ENCODE measurements at regions not wholly inside any gene's neighbourhood (a gene's known extent, or its start where the extent isn't known, plus 50 kb on each side); places are given as distances from the start of the nearest gene placed in this dataset.
A peak's percentile ranks its signal among the peaks of the same experiment; 100 is the strongest.

GRCh38 chr12:67827820-67828383 lies 161.3 kb upstream of the IFNG-AS1 start:
- H3K4me2 ChIP-seq: peak overlapping the region; percentile 69
- no peaks in the 10 kb centered on the region for H3K79me2 ChIP-seq
- TF ChIP-seq, protein P1, sequence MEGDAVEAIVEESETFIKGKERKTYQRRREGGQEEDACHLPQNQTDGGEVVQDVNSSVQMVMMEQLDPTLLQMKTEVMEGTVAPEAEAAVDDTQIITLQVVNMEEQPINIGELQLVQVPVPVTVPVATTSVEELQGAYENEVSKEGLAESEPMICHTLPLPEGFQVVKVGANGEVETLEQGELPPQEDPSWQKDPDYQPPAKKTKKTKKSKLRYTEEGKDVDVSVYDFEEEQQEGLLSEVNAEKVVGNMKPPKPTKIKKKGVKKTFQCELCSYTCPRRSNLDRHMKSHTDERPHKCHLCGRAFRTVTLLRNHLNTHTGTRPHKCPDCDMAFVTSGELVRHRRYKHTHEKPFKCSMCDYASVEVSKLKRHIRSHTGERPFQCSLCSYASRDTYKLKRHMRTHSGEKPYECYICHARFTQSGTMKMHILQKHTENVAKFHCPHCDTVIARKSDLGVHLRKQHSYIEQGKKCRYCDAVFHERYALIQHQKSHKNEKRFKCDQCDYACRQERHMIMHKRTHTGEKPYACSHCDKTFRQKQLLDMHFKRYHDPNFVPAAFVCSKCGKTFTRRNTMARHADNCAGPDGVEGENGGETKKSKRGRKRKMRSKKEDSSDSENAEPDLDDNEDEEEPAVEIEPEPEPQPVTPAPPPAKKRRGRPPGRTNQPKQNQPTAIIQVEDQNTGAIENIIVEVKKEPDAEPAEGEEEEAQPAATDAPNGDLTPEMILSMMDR (IDR thresholded peaks at IDR 0.05; ENCODE audit: poor library complexity): no peak
- TF ChIP-seq EZH2 (IDR thresholded peaks at IDR 0.05; ENCODE audit: borderline replicate concordance) (no peak), EZH2phosphoT487 (IDR thresholded peaks at IDR 0.05; ENCODE audit: low read depth, severe bottlenecking, unreplicated experiment) (no peak)

DNA sequence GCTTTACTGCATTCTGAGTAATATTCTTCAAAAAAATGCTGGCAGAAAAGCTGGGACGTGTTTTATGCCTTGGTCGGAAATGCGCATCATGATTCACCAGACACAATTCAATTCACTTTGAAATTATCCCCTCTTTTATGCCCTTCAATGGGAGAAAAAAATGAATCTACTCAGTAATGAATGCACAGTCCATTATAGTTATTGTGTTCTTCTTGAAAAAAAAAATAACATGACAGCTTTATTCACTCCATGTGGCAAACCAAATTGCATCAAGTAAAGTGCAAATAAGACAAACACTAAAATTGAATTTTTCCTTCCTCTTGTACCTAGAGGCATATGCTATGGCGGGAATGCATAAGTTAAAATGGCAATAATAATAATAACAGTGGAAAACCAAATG lies 159.4 kb upstream of the IFNG-AS1 start:
- H3K27me3 ChIP-seq: no peaks in the 10 kb centered on the region
- no peaks in the 10 kb centered on the region for H3K9me2 ChIP-seq (replicated peaks; ENCODE audit: insufficient read depth)
- H3K4me2 ChIP-seq: no peak overlapping the region
- H3K27ac ChIP-seq: no peak overlapping the region
- no peak overlapping the region for H3K4me3 ChIP-seq
- no peaks in the 10 kb centered on the region for H4K20me1 ChIP-seq (ENCODE audit: insufficient read depth, poor library complexity, severe bottlenecking)
- peaks cover 16% of the 10 kb centered on the region for H3K4me1 ChIP-seq (ENCODE audit: insufficient read depth)
- TF ChIP-seq EZH2 (IDR thresholded peaks at IDR 0.05; ENCODE audit: borderline replicate concordance): no peak
- TF ChIP-seq, protein P1 (IDR thresholded peaks at IDR 0.05; ENCODE audit: poor library complexity): no peak
- TF ChIP-seq EZH2phosphoT487 (IDR thresholded peaks at IDR 0.05; ENCODE audit: low read depth, severe bottlenecking, unreplicated experiment): no peak
- no peak for DNase-seq (ENCODE audit: low spot score)
- H3K9me3 ChIP-seq (ENCODE audit: low read depth): no peaks in the 10 kb centered on the region
- WGBS (ENCODE audit: low lambda C conversion rate, missing lambda C conversion rate): 97% methylated on average over 4 of the region's 4 CpGs
- no peaks in the 10 kb centered on the region for H3K36me3 ChIP-seq (replicated peaks; ENCODE audit: insufficient read depth, low read depth)
- no peak overlapping the region for H2AFZ ChIP-seq
- no peaks in the 10 kb centered on the region for H3K79me2 ChIP-seq

More at GRCh38 chr12:67827820-67828383, 161.3 kb upstream of the IFNG-AS1 start:
- H3K27me3 ChIP-seq: no peaks in the 10 kb centered on the region
- H4K20me1 ChIP-seq (ENCODE audit: insufficient read depth, poor library complexity, severe bottlenecking): no peaks in the 10 kb centered on the region
- 32% methylated on average over 7 of the region's 7 CpGs for WGBS (ENCODE audit: low lambda C conversion rate, missing lambda C conversion rate)
- peak overlapping the region; percentile 85 for H3K27ac ChIP-seq
- no peak overlapping the region for H3K4me3 ChIP-seq
- no peaks in the 10 kb centered on the region for H3K9me2 ChIP-seq (replicated peaks; ENCODE audit: insufficient read depth)
- peak; percentile 72 for DNase-seq (ENCODE audit: low spot score)
- peaks cover 16% of the 10 kb centered on the region for H3K4me1 ChIP-seq (ENCODE audit: insufficient read depth)
- H3K9me3 ChIP-seq (ENCODE audit: low read depth): no peaks in the 10 kb centered on the region
- H3K36me3 ChIP-seq (replicated peaks; ENCODE audit: insufficient read depth, low read depth): no peaks in the 10 kb centered on the region
- H2AFZ ChIP-seq: peak overlapping the region; percentile 59

DNA sequence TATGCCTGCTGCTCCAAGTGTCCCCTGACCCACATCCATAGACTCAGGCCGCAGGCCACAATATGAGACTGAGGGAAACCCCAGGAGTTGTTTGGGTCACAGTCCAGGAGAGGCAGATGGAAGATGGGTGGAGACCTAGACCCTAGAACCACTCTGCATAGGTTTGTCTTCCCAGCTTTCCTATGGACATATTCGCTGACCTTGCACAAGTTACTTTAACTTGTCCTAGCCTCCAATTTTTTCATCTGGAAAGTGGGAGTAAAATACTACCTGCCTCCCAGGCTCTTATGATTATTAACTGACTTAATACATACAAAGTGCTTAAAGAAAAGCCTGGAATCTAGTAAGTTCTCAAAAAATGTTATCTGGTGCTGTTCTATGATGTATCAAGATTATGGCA lies 157.1 kb upstream of the IFNG-AS1 start:
- Histone ChIP-seq H3K4me3 (no peak overlapping the region), H3K79me2 (no peaks in the 10 kb centered on the region), H3K4me2 (no peak overlapping the region), H3K27ac (no peak overlapping the region), H3K36me3 (replicated peaks; ENCODE audit: insufficient read depth, low read depth) (no peaks in the 10 kb centered on the region), H3K9me3 (ENCODE audit: low read depth) (no peaks in the 10 kb centered on the region), H3K9me2 (replicated peaks; ENCODE audit: insufficient read depth) (no peaks in the 10 kb centered on the region), H4K20me1 (ENCODE audit: insufficient read depth, poor library complexity, severe bottlenecking) (no peaks in the 10 kb centered on the region), H2AFZ (no peak overlapping the region), H3K27me3 (no peaks in the 10 kb centered on the region), H3K4me1 (ENCODE audit: insufficient read depth) (peaks cover 13% of the 10 kb centered on the region)
- 84% methylated on average over 2 of the region's 2 CpGs for WGBS (ENCODE audit: low lambda C conversion rate, missing lambda C conversion rate)
- TF ChIP-seq, protein P1 (IDR thresholded peaks at IDR 0.05; ENCODE audit: poor library complexity): no peak
- no peak for TF ChIP-seq EZH2 (IDR thresholded peaks at IDR 0.05; ENCODE audit: borderline replicate concordance)
- TF ChIP-seq EZH2phosphoT487 (IDR thresholded peaks at IDR 0.05; ENCODE audit: low read depth, severe bottlenecking, unreplicated experiment): no peak
- DNase-seq (ENCODE audit: low spot score): no peak

All from hepatocyte (in vitro differentiated cells).